Left forelimb (tissue), 1 donor: ENCODE measurements at regions not wholly inside any gene's neighbourhood (a gene's known extent, or its start where the extent isn't known, plus 50 kb on each side); places are given as distances from the start of the nearest gene placed in this dataset.
"Not testable (repeated sequence)": the region's sequence is repeated elsewhere in the genome, so short reads cannot be mapped to it uniquely, and the experiment has no call there.

Experiments
- DNase-seq: peaks from one replicate; pipeline ENCODE4 v3.0.0-alpha.2; 2018; ENCODE audit warnings: low spot score

- no peak for DNase-seq
Measured at GRCh38 chr7:41578700-41579099, 124.2 kb downstream of the INHBA start.

GRCh38 chr7:41576166-41576565 lies 126.7 kb downstream of the INHBA start:
- no peak for DNase-seq

- no peak for DNase-seq
Measured at GRCh38 chr7:41574377-41574776, 128.5 kb downstream of the INHBA start.

DNA sequence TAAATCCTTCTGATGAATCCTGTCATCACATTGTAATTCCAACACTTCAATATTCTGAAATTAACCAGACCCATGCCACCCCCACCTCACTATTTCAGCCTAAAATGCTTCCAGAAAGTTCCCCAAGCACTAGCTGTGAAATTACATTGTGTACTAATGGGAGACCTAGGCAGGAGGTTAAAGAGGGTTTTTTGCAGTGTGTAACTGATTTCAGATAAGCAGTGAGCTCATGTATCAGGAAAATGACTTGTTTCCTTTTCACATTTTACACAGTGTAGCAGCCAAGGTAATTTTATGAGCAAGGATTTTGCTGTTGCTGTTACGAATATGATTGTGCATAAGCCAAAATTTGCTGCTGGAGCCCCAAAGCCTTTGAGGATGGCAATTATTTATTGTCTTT lies 129.0 kb downstream of the INHBA start:
- DNase-seq = no peak

GRCh38 chr7:41573443-41573842 lies 129.4 kb downstream of the INHBA start:
- DNase-seq = no peak

GRCh38 chr7:41573015-41573414 lies 129.9 kb downstream of the INHBA start:
- no peak for DNase-seq

DNA sequence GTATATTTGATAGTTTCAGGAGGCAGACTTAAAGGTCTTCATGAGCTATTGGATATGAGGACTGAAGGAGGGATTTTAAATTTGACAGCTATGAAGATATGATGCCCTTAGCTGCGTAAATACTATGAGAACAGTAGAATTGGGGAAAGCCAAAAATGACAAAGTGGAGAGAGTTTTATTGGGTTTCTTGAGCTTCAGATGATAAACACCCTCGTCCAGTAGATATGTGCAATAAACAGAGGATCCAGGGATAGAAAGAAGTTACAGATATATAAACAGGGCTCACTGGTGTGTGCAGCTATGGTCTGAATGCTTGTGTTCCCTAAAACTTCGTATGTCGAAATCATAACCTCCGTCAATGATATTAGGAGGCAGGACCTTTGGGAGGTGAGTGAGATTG lies 131.3 kb downstream of the INHBA start:
- no peak for DNase-seq

DNA sequence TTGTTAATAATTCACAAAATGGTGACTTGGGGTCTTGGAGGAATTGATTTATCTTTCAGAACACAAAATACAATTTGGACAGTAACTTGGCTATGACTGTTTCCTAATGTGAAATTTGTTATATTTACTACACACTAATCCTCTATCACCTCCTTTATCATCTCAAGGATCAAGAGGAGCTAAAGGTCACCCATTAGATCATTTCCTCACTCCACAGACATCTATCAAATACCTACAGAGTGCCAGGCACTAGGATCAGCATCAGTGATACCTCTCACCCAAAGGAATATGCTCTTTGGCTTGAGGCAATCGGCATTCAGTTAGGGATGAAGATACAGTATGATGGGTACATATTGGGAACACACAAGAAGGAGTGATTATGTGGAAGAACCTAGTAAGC lies 132.1 kb downstream of the INHBA start:
- no peak for DNase-seq

DNA sequence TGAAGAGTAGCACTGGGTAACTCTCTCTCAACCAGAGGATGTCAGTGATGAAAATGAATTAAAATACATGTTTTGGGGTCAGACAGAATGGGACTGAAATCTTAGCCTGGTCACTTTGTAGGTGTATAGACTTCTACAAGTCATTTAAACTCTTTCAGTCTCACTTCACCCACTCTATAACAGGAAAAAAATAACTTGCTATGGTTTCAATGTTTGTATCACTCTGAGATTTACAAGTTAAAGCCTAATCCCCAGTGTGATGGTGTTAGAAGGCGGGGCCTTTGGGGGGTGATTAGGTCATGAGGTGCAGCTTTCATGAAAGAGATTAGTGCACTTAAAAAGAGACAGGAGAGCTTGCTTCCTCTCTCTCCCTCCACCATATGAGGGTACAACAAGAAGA lies 134.8 kb downstream of the INHBA start:
- no peak for DNase-seq

DNA sequence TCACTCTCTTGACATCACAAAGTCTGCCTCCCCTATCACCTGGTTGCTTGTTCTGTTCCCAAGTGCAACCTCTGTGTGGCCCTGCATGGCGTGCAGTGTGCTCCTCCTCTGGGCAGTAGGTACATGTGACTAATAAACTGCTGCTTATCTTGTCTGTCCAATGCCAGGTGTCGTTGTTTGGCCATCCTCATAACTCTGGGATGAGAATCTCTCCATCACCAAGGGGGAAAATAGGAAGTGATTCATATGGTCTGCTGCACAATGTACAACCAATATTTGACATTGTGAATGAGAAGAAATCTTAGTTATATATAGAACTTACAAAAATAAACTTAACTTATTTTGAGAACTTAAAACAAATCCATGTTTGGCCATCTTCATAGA lies 135.2 kb downstream of the INHBA start:
- DNase-seq = no peak

GRCh38 chr7:41567031-41567730 lies 135.7 kb downstream of the INHBA start:
- no peak for DNase-seq

DNA sequence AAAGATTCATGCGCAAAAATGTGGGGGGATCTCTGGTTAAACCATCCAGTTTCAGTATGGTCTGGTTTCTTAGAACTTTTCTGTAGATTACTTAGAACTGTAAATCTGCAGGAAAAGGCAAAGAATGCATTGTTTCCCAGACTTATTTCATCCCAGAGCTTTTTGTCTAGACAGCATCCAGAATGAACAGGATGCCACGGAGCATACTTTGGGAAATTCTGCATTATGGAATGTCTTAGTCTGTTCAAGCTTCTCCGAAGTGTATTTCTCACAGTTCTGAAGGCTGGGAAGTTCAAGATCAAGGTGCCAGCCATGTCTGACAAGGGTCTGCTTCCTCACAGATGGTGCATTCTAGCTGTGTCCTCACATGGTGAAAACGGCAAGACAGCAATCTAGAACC lies 136.3 kb downstream of the INHBA start:
- no peak for DNase-seq

GRCh38 chr7:41565655-41566054 lies 137.2 kb downstream of the INHBA start:
- no peak for DNase-seq

GRCh38 chr7:41559426-41559825 lies 143.5 kb downstream of the INHBA start:
- DNase-seq = no peak

- no peak for DNase-seq
Measured at GRCh38 chr7:41554481-41554880, 148.4 kb downstream of the INHBA start.

- DNase-seq = not testable (repeated sequence)
Measured at GRCh38 chr7:41550046-41550445, 152.8 kb downstream of the INHBA start.

- no peak for DNase-seq
Measured at GRCh38 chr7:41544241-41544640, 158.6 kb downstream of the INHBA start.

DNA sequence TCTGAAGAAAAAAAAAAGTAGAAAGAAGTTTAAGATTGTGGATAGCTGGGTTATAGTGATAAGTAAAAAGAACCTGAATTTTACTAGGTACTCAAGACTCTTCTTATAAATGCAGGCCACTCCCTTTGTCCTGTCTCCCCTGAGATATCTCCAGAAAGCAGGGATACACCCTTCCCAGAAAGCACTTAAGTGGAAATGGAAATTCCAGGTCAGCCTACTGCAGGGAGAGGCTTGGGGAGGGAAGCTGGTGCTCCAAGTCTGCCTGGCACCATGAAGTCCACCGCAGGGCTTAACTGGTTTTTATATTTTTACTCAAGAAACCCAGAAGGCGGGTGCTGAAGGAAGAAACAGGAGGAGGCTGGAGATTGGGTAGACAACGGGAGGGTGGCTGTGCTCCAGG lies 162.3 kb downstream of the INHBA start:
- no peak for DNase-seq

GRCh38 chr7:41538810-41539724 lies 163.8 kb downstream of the INHBA start:
- DNase-seq = no peak

DNA sequence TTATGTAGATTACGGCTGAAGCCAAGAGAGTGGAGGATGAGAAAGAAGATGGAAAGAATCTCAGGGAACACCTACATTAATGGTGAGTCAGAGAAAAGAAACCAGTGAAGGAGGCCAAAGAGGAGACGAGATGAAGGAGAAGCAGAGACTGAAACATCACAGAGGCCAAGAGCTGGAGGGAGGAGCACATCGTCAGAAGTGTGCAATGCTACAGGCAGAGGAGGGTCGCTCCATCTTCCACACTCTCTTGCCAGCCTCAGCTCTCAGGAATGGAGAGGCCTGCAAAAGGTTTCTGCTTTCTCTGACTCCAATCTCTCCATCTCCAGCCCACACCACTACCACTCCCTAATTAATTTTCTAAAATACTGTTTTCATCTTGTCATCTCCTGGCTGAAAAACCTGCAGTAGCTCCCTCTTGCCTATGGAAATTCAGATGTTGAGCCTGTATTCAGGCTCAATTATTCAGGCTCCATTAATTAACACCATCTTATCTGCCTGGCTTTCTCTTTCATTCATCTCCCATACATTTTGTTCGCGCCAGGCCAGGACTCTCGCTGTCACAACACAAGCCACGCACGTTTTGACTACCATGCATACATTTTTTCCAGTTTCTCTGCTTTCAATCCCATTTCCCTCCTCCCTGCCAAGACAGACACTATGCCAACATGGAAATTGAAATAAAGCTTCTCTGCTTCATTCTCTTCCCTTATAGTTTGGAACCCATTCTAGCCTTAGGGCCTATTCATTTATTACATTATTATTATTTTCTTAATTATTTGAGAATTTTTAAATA lies 165.8 kb downstream of the INHBA start:
- no peak for DNase-seq

DNA sequence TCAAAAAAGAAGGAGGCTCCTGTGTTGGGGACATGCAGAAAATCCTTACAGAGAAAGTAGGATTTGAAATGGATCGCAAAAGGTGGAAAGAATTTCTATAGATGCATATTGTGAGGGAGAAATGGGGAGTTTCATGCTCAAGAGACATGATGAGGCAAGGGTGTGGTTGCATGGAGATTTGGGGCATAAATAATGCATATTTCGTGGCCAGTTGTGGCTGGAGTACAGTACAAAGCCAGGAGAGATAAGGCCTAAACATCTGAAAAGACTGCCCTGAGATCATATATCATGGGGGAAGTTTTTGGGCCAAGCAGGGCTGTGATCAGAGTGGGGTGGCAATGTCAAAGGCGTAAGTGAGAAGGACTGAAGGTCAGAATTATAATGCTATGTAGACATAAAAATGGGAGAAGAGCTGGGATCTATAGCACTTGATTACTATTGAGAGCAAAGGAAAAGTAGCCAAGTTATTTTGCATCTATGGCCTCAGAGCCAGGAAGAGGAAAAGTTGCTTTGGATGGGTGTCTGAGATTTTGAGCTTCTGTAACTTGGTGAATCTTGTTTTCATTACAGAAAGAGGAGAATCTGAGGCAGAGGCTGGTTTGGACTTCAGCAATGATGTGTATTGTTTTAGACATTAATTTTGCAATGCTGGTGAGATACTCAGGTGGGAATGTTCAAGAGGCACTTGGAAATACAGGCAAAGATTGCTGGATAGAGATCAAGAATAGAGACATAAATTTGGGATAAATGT lies 166.6 kb downstream of the INHBA start:
- DNase-seq = no peak

DNA sequence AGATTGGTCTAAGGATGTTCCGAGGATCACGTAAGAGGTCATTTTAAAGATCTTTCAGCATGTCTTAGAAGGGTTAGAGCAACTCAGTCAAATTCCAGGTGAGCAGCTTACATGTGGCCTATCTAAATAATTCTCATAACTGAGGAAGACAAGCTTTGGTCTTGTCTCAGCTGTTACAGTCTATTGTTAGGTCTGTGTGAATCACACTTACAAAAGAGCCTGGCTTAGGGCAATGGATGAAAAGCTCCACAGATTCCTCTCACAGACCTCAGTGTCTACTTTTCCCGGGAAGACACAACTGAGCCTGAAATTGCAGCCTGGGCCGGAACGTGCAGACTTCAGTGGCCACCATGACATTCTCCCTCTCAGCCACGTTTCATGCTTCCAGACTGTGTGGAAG lies 173.1 kb downstream of the INHBA start:
- DNase-seq = no peak
